ENCODE measurements at regions not wholly inside any gene's neighbourhood (a gene's known extent, or its start where the extent isn't known, plus 50 kb on each side); places are given as distances from the start of the nearest gene placed in this dataset.

DNA sequence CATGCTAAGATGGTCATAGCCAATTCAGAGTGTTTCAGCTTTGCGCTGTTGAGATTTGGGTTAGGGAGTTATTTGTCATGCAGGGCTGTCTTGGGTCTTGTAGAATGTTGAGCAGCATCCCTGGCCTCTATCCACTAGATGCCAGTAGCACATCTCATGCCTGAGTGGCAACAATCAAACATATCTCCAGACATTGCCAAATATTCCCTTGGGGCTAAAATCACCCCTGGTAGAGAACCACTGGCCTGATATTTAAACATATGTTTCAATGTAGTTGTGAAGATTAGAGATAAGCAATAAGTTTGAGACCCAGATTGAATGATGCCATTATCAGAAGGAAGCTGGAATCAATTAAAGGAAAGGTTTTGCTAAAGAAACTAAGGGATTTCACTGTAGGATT lies 463.3 kb downstream of the DOK5 start:
- Histone ChIP-seq H2BK12ac (ENCODE audit: insufficient read length, low read depth, low read length) (no peak overlapping the region), H3K4ac (ENCODE audit: low read depth, low read length) (no peak overlapping the region), H3T11ph (ENCODE audit: low read length) (no peak overlapping the region), H4K91ac (ENCODE audit: insufficient read length, low read depth, low read length) (no peak overlapping the region), H3K14ac (ENCODE audit: insufficient read depth, low read length) (no peak overlapping the region), H4K8ac (replicated peaks; ENCODE audit: insufficient read length, low read depth, low read length) (no peak overlapping the region), H4K20me1 (ENCODE audit: control insufficient read depth, insufficient read depth, insufficient read length) (no peaks in the 10 kb centered on the region), H2BK5ac (ENCODE audit: insufficient read length, low read length) (no peak overlapping the region), H2BK120ac (ENCODE audit: low read depth, low read length, poor library complexity, severe bottlenecking) (no peak overlapping the region), H2AFZ (ENCODE audit: low read length) (no peak overlapping the region), H2BK20ac (ENCODE audit: low read depth, low read length, poor library complexity, severe bottlenecking) (no peak overlapping the region), H3K9me3 (ENCODE audit: control insufficient read depth, low read depth, low read length) (no peaks in the 10 kb centered on the region), H3K79me1 (ENCODE audit: insufficient read depth, low read depth, low read length, poor library complexity, severe bottlenecking) (no peaks in the 10 kb centered on the region), H3K4me2 (ENCODE audit: insufficient read depth, insufficient read length, low read length) (no peak overlapping the region), H3K27ac (ENCODE audit: insufficient read length, low read depth, low read length) (no peak overlapping the region), H3K9ac (ENCODE audit: extremely low read depth, insufficient read length, low read length) (no peak overlapping the region), H3K27me3 (ENCODE audit: insufficient read depth, low read length) (no peaks in the 10 kb centered on the region), H3K56ac (ENCODE audit: insufficient read length, low read depth, low read length) (no peak overlapping the region), H3K23me2 (ENCODE audit: insufficient read length, low read depth, low read length, poor library complexity, severe bottlenecking) (no peaks in the 10 kb centered on the region), H3K79me2 (ENCODE audit: insufficient read depth, low read length) (no peaks in the 10 kb centered on the region), H3K23ac (ENCODE audit: insufficient read length, low read depth, low read length) (no peak overlapping the region), H3K4me1 (ENCODE audit: insufficient read depth, low read length) (no peaks in the 10 kb centered on the region), H2BK15ac (ENCODE audit: low read depth, low read length) (no peak overlapping the region), H4K5ac (ENCODE audit: insufficient read length, low read depth, low read length) (no peak overlapping the region), H2AK5ac (ENCODE audit: insufficient read length, low read length) (no peak overlapping the region), H3K18ac (ENCODE audit: insufficient read length, low read depth, low read length) (no peak overlapping the region)
- TF ChIP-seq, protein P1, sequence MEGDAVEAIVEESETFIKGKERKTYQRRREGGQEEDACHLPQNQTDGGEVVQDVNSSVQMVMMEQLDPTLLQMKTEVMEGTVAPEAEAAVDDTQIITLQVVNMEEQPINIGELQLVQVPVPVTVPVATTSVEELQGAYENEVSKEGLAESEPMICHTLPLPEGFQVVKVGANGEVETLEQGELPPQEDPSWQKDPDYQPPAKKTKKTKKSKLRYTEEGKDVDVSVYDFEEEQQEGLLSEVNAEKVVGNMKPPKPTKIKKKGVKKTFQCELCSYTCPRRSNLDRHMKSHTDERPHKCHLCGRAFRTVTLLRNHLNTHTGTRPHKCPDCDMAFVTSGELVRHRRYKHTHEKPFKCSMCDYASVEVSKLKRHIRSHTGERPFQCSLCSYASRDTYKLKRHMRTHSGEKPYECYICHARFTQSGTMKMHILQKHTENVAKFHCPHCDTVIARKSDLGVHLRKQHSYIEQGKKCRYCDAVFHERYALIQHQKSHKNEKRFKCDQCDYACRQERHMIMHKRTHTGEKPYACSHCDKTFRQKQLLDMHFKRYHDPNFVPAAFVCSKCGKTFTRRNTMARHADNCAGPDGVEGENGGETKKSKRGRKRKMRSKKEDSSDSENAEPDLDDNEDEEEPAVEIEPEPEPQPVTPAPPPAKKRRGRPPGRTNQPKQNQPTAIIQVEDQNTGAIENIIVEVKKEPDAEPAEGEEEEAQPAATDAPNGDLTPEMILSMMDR (conservative IDR thresholded peaks at IDR 0.05) = no peak
- WGBS (ENCODE audit: extremely low coverage, insufficient read length, low lambda C conversion rate) = no CpG with 5 or more reads among the region's 1 CpG
- no peaks in the 10 kb centered on the region for H3K36me3 Mint-ChIP-seq (ENCODE audit: insufficient read depth in 1 of 3, low read depth in 3 of 3)
- no peak for DNase-seq
- no peaks in the 10 kb centered on the region for H3K9me3 Mint-ChIP-seq
- H3K27me3 Mint-ChIP-seq (ENCODE audit: low read depth) = no peaks in the 10 kb centered on the region; the same call in none of the 2 replicates
- no peak overlapping the region for H3K4me3 Mint-ChIP-seq
- H3K27ac Mint-ChIP-seq = no peak overlapping the region
- H3K4me1 Mint-ChIP-seq = no peaks in the 10 kb centered on the region

Measured in H9 (cell line).